ENCODE measurements at regions not wholly inside any gene's neighbourhood (a gene's known extent, or its start where the extent isn't known, plus 50 kb on each side); places are given as distances from the start of the nearest gene placed in this dataset.

- no peak for TF ChIP-seq SIN3A (IDR thresholded peaks at IDR 0.05; ENCODE audit: borderline replicate concordance, insufficient read depth, low read length)
- no peak for TF ChIP-seq POLR2AphosphoS5 (IDR thresholded peaks at IDR 0.05; ENCODE audit: low read depth, low read length)
- no peak for TF ChIP-seq REST (IDR thresholded peaks at IDR 0.05; ENCODE audit: insufficient read depth in 1 of 2, low read depth in 2 of 2, low read length in 2 of 2)
Observed at GRCh38 chr10:20963721-20964595, 66.8 kb upstream of the NEBL start.

Measured in PFSK-1 (cell line).